ENCODE measurements at regions not wholly inside any gene's neighbourhood (a gene's known extent, or its start where the extent isn't known, plus 50 kb on each side); places are given as distances from the start of the nearest gene placed in this dataset.

- Histone ChIP-seq H3K4me3 (no peak overlapping the region), H3F3A (replicated peaks; ENCODE audit: low read depth) (no peaks in the 10 kb centered on the region), H4K20me1 (replicated peaks; ENCODE audit: insufficient read depth) (no peaks in the 10 kb centered on the region), H3K27me3 (ENCODE audit: insufficient read depth) (no peaks in the 10 kb centered on the region), H2AFZ (no peak overlapping the region), H3K27ac (ENCODE audit: low read depth) (no peak overlapping the region), H3K36me3 (ENCODE audit: insufficient read depth) (no peaks in the 10 kb centered on the region), H3K4me1 (ENCODE audit: insufficient read depth) (no peaks in the 10 kb centered on the region; the same call in 1 of the 2 replicates), H3K9me2 (ENCODE audit: insufficient read depth) (no peaks in the 10 kb centered on the region), H3K79me2 (replicated peaks; ENCODE audit: insufficient read depth) (no peaks in the 10 kb centered on the region), H3K4me2 (no peak overlapping the region)
- peaks cover 2% of the 10 kb centered on the region for H3K27me3 Mint-ChIP-seq (ENCODE audit: insufficient read depth, low read depth, poor library complexity)
- no peaks in the 10 kb centered on the region for H3K9me3 Mint-ChIP-seq
- peak; percentile 77 for DNase-seq (ENCODE audit: low spot score)
- no peaks in the 10 kb centered on the region for H3K36me3 Mint-ChIP-seq (ENCODE audit: low read depth)
- H3K4me3 Mint-ChIP-seq: no peak overlapping the region
- H3K27ac Mint-ChIP-seq: no peak overlapping the region
- no peak for TF ChIP-seq NANOG (IDR thresholded peaks at IDR 0.05; ENCODE audit: borderline replicate concordance)
- TF ChIP-seq CTCF (conservative IDR thresholded peaks at IDR 0.05; ENCODE audit: low read depth in 2 of 2): peak; percentile 79 to 85
- peak; percentile 80 for ATAC-seq
- peaks cover 9% of the 10 kb centered on the region; the same call in 2 of the 3 replicates for H3K4me1 Mint-ChIP-seq
These were observed 436.4 kb downstream of the PLA2G4A start for GRCh38 chr1:187264995-187265602.

GRCh38 chr1:187266051-187266450 lies 437.3 kb downstream of the PLA2G4A start:
- Mint-ChIP-seq H3K27ac (peak overlapping the region; percentile 18; the same call in 1 of the 2 replicates), H3K9me3 (no peaks in the 10 kb centered on the region)

More at GRCh38 chr1:187266051-187266450, 437.3 kb downstream of the PLA2G4A start:
- TF ChIP-seq EZH2phosphoT487 (IDR thresholded peaks at IDR 0.05; ENCODE audit: unreplicated experiment) (no peak), ZNF462 (CRISPR knock-in tag; IDR thresholded peaks at IDR 0.05) (no peak), NANOG (IDR thresholded peaks at IDR 0.05; ENCODE audit: borderline replicate concordance) (no peak), ZNF114 (CRISPR knock-in tag; IDR thresholded peaks at IDR 0.05) (no peak), CTCF (conservative IDR thresholded peaks at IDR 0.05; ENCODE audit: low read depth in 2 of 2) (no peak), STAT1 (IDR thresholded peaks at IDR 0.05; ENCODE audit: unreplicated experiment) (no peak), POLR2AphosphoS5 (IDR thresholded peaks at IDR 0.05; ENCODE audit: low read depth) (no peak), EZH2 (IDR thresholded peaks at IDR 0.05; ENCODE audit: low read depth, unreplicated experiment) (no peak), CREB1 (CRISPR knock-in tag; IDR thresholded peaks at IDR 0.05; ENCODE audit: low read depth) (no peak), ETS1 (IDR thresholded peaks at IDR 0.05) (no peak)
- no peaks in the 10 kb centered on the region for H3K9me2 ChIP-seq (ENCODE audit: insufficient read depth)
- no peaks in the 10 kb centered on the region for H3K27me3 ChIP-seq (ENCODE audit: insufficient read depth)
- H3K4me1 ChIP-seq (ENCODE audit: insufficient read depth): no peaks in the 10 kb centered on the region; the same call in 1 of the 2 replicates
- Mint-ChIP-seq H3K36me3 (ENCODE audit: low read depth) (no peaks in the 10 kb centered on the region), H3K27me3 (ENCODE audit: insufficient read depth, low read depth, poor library complexity) (peaks cover 2% of the 10 kb centered on the region), H3K4me3 (no peak overlapping the region), H3K4me1 (peaks cover 7% of the 10 kb centered on the region; the same call in 2 of the 3 replicates)
- H3K27ac ChIP-seq (ENCODE audit: low read depth): no peak overlapping the region
- H3F3A ChIP-seq (replicated peaks; ENCODE audit: low read depth): no peaks in the 10 kb centered on the region
- no peaks in the 10 kb centered on the region for H4K20me1 ChIP-seq (replicated peaks; ENCODE audit: insufficient read depth)
- no peak for ATAC-seq
- no peak overlapping the region; the same call in 1 of the 2 replicates for H2AFZ ChIP-seq
- no peak overlapping the region for H3K4me2 ChIP-seq
- H3K36me3 ChIP-seq (ENCODE audit: insufficient read depth): no peaks in the 10 kb centered on the region
- H3K79me2 ChIP-seq (replicated peaks; ENCODE audit: insufficient read depth): no peaks in the 10 kb centered on the region
- peak; percentile 20 for DNase-seq (ENCODE audit: low spot score)
- H3K4me3 ChIP-seq: no peak overlapping the region

Measured in GM23338 (cell line).